ENCODE measurements at regions not wholly inside any gene's neighbourhood (a gene's known extent, or its start where the extent isn't known, plus 50 kb on each side); places are given as distances from the start of the nearest gene placed in this dataset.

- peak; percentile 50 for TF ChIP-seq CTCF (conservative IDR thresholded peaks at IDR 0.05; ENCODE audit: low read depth, low read length)
- TF ChIP-seq EZH2 (IDR thresholded peaks at IDR 0.05; ENCODE audit: borderline replicate concordance, low read depth, low read length, poor library complexity, severe bottlenecking): no peak
Measured at GRCh38 chr1:105027838-105028471, 1278.3 kb downstream of the AMY1C start.

All from A673 (cell line).